ENCODE measurements at regions not wholly inside any gene's neighbourhood (a gene's known extent, or its start where the extent isn't known, plus 50 kb on each side); places are given as distances from the start of the nearest gene placed in this dataset.

- Histone ChIP-seq H3K4me3 (ENCODE audit: low read depth, low read length) (no peak overlapping the region), H3K36me3 (ENCODE audit: control insufficient read depth, insufficient read depth, low read length) (no peaks in the 10 kb centered on the region), H3K27me3 (ENCODE audit: control insufficient read depth, insufficient read depth, low read length) (no peaks in the 10 kb centered on the region)
- no peak for TF ChIP-seq CTCF (IDR thresholded peaks at IDR 0.05; ENCODE audit: insufficient read depth, low read depth, low read length)
- ChIA-PET POLR2A (no interaction called here), CTCF (no interaction called here)
- no peak for DNase-seq (ENCODE audit: low read depth)
Measured at GRCh38 chr2:4417771-4418170, 714.4 kb downstream of the DCDC2C start.

GRCh38 chr2:4420032-4420431 is 716.7 kb downstream of the DCDC2C start:
- no peak for TF ChIP-seq CTCF (IDR thresholded peaks at IDR 0.05; ENCODE audit: insufficient read depth, low read depth, low read length)
- DNase-seq (ENCODE audit: low read depth), result no peak
- CTCF ChIA-PET, result no interaction called here
- Histone ChIP-seq H3K27me3 (ENCODE audit: control insufficient read depth, insufficient read depth, low read length) (no peaks in the 10 kb centered on the region), H3K4me3 (ENCODE audit: low read depth, low read length) (no peak overlapping the region), H3K36me3 (ENCODE audit: control insufficient read depth, insufficient read depth, low read length) (no peaks in the 10 kb centered on the region)
- POLR2A ChIA-PET, result no interaction called here

GRCh38 chr2:4424153-4424552 is 720.8 kb downstream of the DCDC2C start:
- TF ChIP-seq CTCF (IDR thresholded peaks at IDR 0.05; ENCODE audit: insufficient read depth, low read depth, low read length), result no peak
- ChIA-PET CTCF (interaction anchor here (0.6 kb wide), 1 partner anchor 131 kb away, joined by 3 read pairs; no protein-coding TSS in a partner anchor), POLR2A (no interaction called here)
- Histone ChIP-seq H3K4me3 (ENCODE audit: low read depth, low read length) (no peak overlapping the region), H3K36me3 (ENCODE audit: control insufficient read depth, insufficient read depth, low read length) (no peaks in the 10 kb centered on the region), H3K27me3 (ENCODE audit: control insufficient read depth, insufficient read depth, low read length) (no peaks in the 10 kb centered on the region)
- DNase-seq (ENCODE audit: low read depth), result no peak

- Histone ChIP-seq H3K36me3 (ENCODE audit: control insufficient read depth, insufficient read depth, low read length) (no peaks in the 10 kb centered on the region), H3K27me3 (ENCODE audit: control insufficient read depth, insufficient read depth, low read length) (no peaks in the 10 kb centered on the region), H3K4me3 (ENCODE audit: low read depth, low read length) (no peak overlapping the region)
- POLR2A ChIA-PET, result no interaction called here
- CTCF ChIA-PET, result no interaction called here
- TF ChIP-seq CTCF (IDR thresholded peaks at IDR 0.05; ENCODE audit: insufficient read depth, low read depth, low read length), result no peak
- no peak for DNase-seq (ENCODE audit: low read depth)
Measured at GRCh38 chr2:4427083-4427482, 723.7 kb downstream of the DCDC2C start.

GRCh38 chr2:4445821-4446220 is 742.4 kb downstream of the DCDC2C start:
- no peak for TF ChIP-seq CTCF (IDR thresholded peaks at IDR 0.05; ENCODE audit: insufficient read depth, low read depth, low read length)
- Histone ChIP-seq H3K27me3 (ENCODE audit: control insufficient read depth, insufficient read depth, low read length) (no peaks in the 10 kb centered on the region), H3K4me3 (ENCODE audit: low read depth, low read length) (no peak overlapping the region), H3K36me3 (ENCODE audit: control insufficient read depth, insufficient read depth, low read length) (no peaks in the 10 kb centered on the region)
- POLR2A ChIA-PET, result no interaction called here
- CTCF ChIA-PET, result no interaction called here
- no peak for DNase-seq (ENCODE audit: low read depth)

All from BJ (cell line).